ENCODE measurements at regions not wholly inside any gene's neighbourhood (a gene's known extent, or its start where the extent isn't known, plus 50 kb on each side); places are given as distances from the start of the nearest gene placed in this dataset.
A peak's percentile ranks its signal among the peaks of the same experiment; 100 is the strongest.

GRCh38 chr17:73776351-73777130 is 132.3 kb upstream of the SDK2 start:
- in situ Hi-C loops (cut with HindIII; ENCODE audit: extremely low pct_ligation_motif_present, low pct_unique_long_range_greater_than_20kb), result loop anchor here (25.0 kb wide), 1 partner anchor 661 kb away; the partner anchor contains the start of gene GPRC5C
- no peak overlapping the region for H3K4me2 ChIP-seq (ENCODE audit: low read depth, low read length)
- H3K79me2 ChIP-seq (ENCODE audit: insufficient read depth, low read length), result no peaks in the 10 kb centered on the region
- BruUV-seq (replicated peaks), result no TSS peak
- TF ChIP-seq KLF11 (CRISPR knock-in tag; IDR thresholded peaks at IDR 0.05) (no peak), STAG1 (CRISPR knock-in tag; IDR thresholded peaks at IDR 0.05) (peak; percentile 32; the same call in 1 of the 2 replicates)
- FAIRE-seq, result no peak
- no peak overlapping the region for H3K9ac ChIP-seq (ENCODE audit: insufficient read depth, low read depth, low read length)
- peaks cover 6% of the 10 kb centered on the region for H3K4me1 ChIP-seq (ENCODE audit: insufficient read depth, low read length)
- POLR2A ChIA-PET, result no interaction called here
- H3K4me3 ChIP-seq (replicated peaks in 1 of 3; ENCODE audit: insufficient read depth in 1 of 3, low read depth in 2 of 3, low read length in 3 of 3), result no peak overlapping the region
- no peak for ATAC-seq
- H3K36me3 ChIP-seq (replicated peaks in 1 of 2; ENCODE audit: control insufficient read depth in 1 of 2, insufficient read depth in 2 of 2, low read length in 2 of 2), result no peaks in the 10 kb centered on the region
- no peak for DNase-seq (ENCODE audit: low spot score)
- 0 out of 2 replicates have a peak, but pooled peaks cover 4% of the 10 kb centered on the region for H3K9me3 ChIP-seq (ENCODE audit: low read length)
- intact Hi-C loops (cut with micrococcal nuclease; ENCODE audit: unreplicated experiment), result no loop called here
- H3K27ac ChIP-seq (ENCODE audit: extremely low read length, insufficient read depth, low read length), result no peak overlapping the region
- CTCF ChIA-PET (ENCODE audit: low intra/inter-chr PET ratio, low total read pairs), result no interaction called here
- WGBS (ENCODE audit: low lambda C conversion rate), result 76% methylated on average over 21 of the region's 21 CpGs
- H4K20me1 ChIP-seq (ENCODE audit: insufficient read depth, low read length), result no peaks in the 10 kb centered on the region
- H3K27me3 ChIP-seq (ENCODE audit: control insufficient read depth in 1 of 2, insufficient read depth in 2 of 2, low read length in 2 of 2), result peaks cover 0 to 6% of the 10 kb centered on the region in 2 experiments; a peak in 2 of 5 replicates
- no peak overlapping the region for H2AFZ ChIP-seq (ENCODE audit: low read length)

DNA sequence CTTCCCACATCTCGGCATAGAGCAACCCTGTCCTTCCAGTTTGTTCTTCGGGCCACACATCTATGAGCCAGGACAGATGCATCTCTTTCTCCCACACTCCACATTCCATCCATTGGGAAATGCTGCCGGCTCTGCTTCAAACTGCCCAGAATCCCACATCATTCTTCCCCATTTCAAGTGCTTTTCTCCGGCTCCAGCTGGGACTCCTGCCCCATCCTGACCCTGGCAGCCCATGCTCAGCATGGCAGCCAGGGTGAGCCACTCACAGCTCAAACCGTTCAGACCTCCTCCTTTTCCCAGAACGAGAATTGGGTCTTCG is 132.8 kb upstream of the SDK2 start:
- FAIRE-seq, result no peak
- WGBS (ENCODE audit: low lambda C conversion rate), result 45% methylated on average over 7 of the region's 7 CpGs
- H3K36me3 ChIP-seq (replicated peaks in 1 of 2; ENCODE audit: control insufficient read depth in 1 of 2, insufficient read depth in 2 of 2, low read length in 2 of 2), result no peaks in the 10 kb centered on the region
- H4K20me1 ChIP-seq (ENCODE audit: insufficient read depth, low read length), result no peaks in the 10 kb centered on the region
- BruUV-seq (replicated peaks), result no TSS peak
- H3K27me3 ChIP-seq (ENCODE audit: control insufficient read depth in 1 of 2, insufficient read depth in 2 of 2, low read length in 2 of 2), result peaks cover 0 to 6% of the 10 kb centered on the region in 2 experiments; a peak in 2 of 5 replicates
- no peaks in the 10 kb centered on the region for H3K79me2 ChIP-seq (ENCODE audit: insufficient read depth, low read length)
- peaks cover 11% of the 10 kb centered on the region for H3K4me1 ChIP-seq (ENCODE audit: insufficient read depth, low read length)
- DNase-seq (ENCODE audit: low spot score), result no peak
- no peak; the same call in 2 of the 3 replicates for ATAC-seq
- CTCF ChIA-PET (ENCODE audit: low intra/inter-chr PET ratio, low total read pairs), result no interaction called here
- no peak overlapping the region for H3K4me2 ChIP-seq (ENCODE audit: low read depth, low read length)
- no peak overlapping the region for H3K4me3 ChIP-seq (replicated peaks in 1 of 3; ENCODE audit: insufficient read depth in 1 of 3, low read depth in 2 of 3, low read length in 3 of 3)
- POLR2A ChIA-PET, result no interaction called here
- TF ChIP-seq MZF1 (CRISPR knock-in tag; IDR thresholded peaks at IDR 0.05; ENCODE audit: borderline replicate concordance), result no peak
- no peak for TF ChIP-seq LBX2 (CRISPR knock-in tag; IDR thresholded peaks at IDR 0.05; ENCODE audit: borderline replicate concordance)
- TF ChIP-seq, protein P1, sequence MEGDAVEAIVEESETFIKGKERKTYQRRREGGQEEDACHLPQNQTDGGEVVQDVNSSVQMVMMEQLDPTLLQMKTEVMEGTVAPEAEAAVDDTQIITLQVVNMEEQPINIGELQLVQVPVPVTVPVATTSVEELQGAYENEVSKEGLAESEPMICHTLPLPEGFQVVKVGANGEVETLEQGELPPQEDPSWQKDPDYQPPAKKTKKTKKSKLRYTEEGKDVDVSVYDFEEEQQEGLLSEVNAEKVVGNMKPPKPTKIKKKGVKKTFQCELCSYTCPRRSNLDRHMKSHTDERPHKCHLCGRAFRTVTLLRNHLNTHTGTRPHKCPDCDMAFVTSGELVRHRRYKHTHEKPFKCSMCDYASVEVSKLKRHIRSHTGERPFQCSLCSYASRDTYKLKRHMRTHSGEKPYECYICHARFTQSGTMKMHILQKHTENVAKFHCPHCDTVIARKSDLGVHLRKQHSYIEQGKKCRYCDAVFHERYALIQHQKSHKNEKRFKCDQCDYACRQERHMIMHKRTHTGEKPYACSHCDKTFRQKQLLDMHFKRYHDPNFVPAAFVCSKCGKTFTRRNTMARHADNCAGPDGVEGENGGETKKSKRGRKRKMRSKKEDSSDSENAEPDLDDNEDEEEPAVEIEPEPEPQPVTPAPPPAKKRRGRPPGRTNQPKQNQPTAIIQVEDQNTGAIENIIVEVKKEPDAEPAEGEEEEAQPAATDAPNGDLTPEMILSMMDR (CRISPR knock-in tag; IDR thresholded peaks at IDR 0.05), result peak; percentile 28; the same call in 1 of the 2 replicates
- TF ChIP-seq ZC3H4 (CRISPR knock-in tag; IDR thresholded peaks at IDR 0.05; ENCODE audit: borderline replicate concordance), result no peak
- TF ChIP-seq, protein P2, sequence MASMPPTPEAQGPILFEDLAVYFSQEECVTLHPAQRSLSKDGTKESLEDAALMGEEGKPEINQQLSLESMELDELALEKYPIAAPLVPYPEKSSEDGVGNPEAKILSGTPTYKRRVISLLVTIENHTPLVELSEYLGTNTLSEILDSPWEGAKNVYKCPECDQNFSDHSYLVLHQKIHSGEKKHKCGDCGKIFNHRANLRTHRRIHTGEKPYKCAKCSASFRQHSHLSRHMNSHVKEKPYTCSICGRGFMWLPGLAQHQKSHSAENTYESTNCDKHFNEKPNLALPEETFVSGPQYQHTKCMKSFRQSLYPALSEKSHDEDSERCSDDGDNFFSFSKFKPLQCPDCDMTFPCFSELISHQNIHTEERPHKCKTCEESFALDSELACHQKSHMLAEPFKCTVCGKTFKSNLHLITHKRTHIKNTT (CRISPR knock-in tag; IDR thresholded peaks at IDR 0.05), result no peak
- no peak for TF ChIP-seq YEATS2 (CRISPR knock-in tag; IDR thresholded peaks at IDR 0.05; ENCODE audit: borderline replicate concordance)
- no peak for TF ChIP-seq ATM (IDR thresholded peaks at IDR 0.05; ENCODE audit: borderline replicate concordance)
- intact Hi-C loops (cut with micrococcal nuclease; ENCODE audit: unreplicated experiment) (no loop called here), in situ Hi-C loops (cut with HindIII; ENCODE audit: extremely low pct_ligation_motif_present, low pct_unique_long_range_greater_than_20kb) (loop anchor here (25.0 kb wide), 1 partner anchor 660 kb away; the partner anchor contains the start of gene GPRC5C)
- H3K9ac ChIP-seq (ENCODE audit: insufficient read depth, low read depth, low read length), result no peak overlapping the region
- no peak overlapping the region for H3K27ac ChIP-seq (ENCODE audit: extremely low read length, insufficient read depth, low read length)
- no peak overlapping the region for H2AFZ ChIP-seq (ENCODE audit: low read length)
- 0 out of 2 replicates have a peak, but pooled peaks cover 4% of the 10 kb centered on the region for H3K9me3 ChIP-seq (ENCODE audit: low read length)

Data from HepG2 (cell line).